ENCODE measurements at regions not wholly inside any gene's neighbourhood (a gene's known extent, or its start where the extent isn't known, plus 50 kb on each side); places are given as distances from the start of the nearest gene placed in this dataset.

DNA sequence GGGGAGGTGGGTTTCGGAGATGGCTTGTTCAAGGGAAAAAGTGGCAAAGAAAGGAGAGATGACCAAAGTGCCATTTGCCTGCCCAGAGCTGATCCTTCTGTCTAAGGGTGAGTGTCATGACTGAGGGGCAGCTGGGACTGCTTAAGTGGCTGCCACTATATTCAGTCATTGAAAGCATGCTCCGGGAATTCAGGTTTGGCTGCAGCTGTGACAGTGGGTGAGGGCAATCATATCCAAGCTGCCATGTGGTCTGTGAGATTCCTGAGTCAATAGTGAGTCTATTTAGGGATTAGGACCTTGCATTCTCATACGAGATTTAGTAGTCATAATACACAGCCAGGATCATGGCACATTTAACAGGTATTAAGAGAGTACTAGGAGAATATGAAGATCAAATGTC, 138.8 kb upstream of the BANK1 start:
- ChIA-PET POLR2A (no interaction called here), SMC1A (ENCODE audit: uncharacterized antibody, unreplicated experiment) (interaction anchor here (1.3 kb wide), 1 partner anchor 9 kb away, joined by 3 read pairs; no protein-coding TSS in a partner anchor), CTCF (no interaction called here), RAD21 (ENCODE audit: unreplicated experiment) (no interaction called here)
- intact Hi-C loops (cut with micrococcal nuclease; ENCODE audit: unreplicated experiment): no loop called here
- H3K4me3 ChIP-seq: no peak overlapping the region
- no peak for DNase-seq (ENCODE audit: low read depth, low spot score)
- FAIRE-seq: no peak
- no peaks in the 10 kb centered on the region for H3K4me1 ChIP-seq (ENCODE audit: control insufficient read depth, insufficient read depth, low read length)
- in situ Hi-C loops (cut with MboI): no loop called here
- H3K9me3 ChIP-seq (replicated peaks; ENCODE audit: control insufficient read depth, insufficient read depth, low read length): no peaks in the 10 kb centered on the region
- no peak overlapping the region for H3K4me2 ChIP-seq (ENCODE audit: control insufficient read depth, insufficient read depth)
- no TSS peak for BruUV-seq (replicated peaks)
- no peak overlapping the region for H3K9ac ChIP-seq (ENCODE audit: control insufficient read depth, insufficient read depth, low read length)
- H4K20me1 ChIP-seq (ENCODE audit: control insufficient read depth, insufficient read depth): no peaks in the 10 kb centered on the region
- TF ChIP-seq, protein P1, sequence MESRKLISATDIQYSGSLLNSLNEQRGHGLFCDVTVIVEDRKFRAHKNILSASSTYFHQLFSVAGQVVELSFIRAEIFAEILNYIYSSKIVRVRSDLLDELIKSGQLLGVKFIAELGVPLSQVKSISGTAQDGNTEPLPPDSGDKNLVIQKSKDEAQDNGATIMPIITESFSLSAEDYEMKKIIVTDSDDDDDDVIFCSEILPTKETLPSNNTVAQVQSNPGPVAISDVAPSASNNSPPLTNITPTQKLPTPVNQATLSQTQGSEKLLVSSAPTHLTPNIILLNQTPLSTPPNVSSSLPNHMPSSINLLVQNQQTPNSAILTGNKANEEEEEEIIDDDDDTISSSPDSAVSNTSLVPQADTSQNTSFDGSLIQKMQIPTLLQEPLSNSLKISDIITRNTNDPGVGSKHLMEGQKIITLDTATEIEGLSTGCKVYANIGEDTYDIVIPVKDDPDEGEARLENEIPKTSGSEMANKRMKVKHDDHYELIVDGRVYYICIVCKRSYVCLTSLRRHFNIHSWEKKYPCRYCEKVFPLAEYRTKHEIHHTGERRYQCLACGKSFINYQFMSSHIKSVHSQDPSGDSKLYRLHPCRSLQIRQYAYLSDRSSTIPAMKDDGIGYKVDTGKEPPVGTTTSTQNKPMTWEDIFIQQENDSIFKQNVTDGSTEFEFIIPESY (IDR thresholded peaks at IDR 0.05): no peak
- TF ChIP-seq, protein P2, sequence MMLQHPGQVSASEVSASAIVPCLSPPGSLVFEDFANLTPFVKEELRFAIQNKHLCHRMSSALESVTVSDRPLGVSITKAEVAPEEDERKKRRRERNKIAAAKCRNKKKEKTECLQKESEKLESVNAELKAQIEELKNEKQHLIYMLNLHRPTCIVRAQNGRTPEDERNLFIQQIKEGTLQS (IDR thresholded peaks at IDR 0.05; ENCODE audit: borderline replicate concordance, extremely low read depth, low read depth, low read length): no peak
- TF ChIP-seq SREBF1 (IDR thresholded peaks at IDR 0.05; ENCODE audit: low read length): no peak
- TF ChIP-seq, protein P3, sequence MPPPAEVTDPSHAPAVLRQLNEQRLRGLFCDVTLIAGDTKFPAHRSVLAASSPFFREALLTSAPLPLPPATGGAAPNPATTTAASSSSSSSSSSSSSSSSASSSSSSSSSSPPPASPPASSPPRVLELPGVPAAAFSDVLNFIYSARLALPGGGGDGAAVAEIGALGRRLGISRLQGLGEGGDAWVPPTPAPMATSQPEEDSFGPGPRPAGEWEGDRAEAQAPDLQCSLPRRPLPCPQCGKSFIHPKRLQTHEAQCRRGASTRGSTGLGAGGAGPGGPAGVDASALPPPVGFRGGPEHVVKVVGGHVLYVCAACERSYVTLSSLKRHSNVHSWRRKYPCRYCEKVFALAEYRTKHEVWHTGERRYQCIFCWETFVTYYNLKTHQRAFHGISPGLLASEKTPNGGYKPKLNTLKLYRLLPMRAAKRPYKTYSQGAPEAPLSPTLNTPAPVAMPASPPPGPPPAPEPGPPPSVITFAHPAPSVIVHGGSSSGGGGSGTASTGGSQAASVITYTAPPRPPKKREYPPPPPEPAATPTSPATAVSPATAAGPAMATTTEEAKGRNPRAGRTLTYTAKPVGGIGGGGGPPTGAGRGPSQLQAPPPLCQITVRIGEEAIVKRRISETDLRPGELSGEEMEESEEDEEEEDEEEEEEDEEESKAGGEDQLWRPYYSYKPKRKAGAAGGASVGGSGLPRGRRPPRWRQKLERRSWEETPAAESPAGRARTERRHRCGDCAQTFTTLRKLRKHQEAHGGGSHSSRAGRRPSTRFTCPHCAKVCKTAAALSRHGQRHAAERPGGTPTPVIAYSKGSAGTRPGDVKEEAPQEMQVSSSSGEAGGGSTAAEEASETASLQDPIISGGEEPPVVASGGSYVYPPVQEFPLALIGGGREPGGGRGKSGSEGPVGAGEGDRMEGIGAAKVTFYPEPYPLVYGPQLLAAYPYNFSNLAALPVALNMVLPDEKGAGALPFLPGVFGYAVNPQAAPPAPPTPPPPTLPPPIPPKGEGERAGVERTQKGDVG (CRISPR knock-in tag; IDR thresholded peaks at IDR 0.05): no peak
- TF ChIP-seq CREB1 (IDR thresholded peaks at IDR 0.05; ENCODE audit: low read depth): no peak
- TF ChIP-seq CEBPB (IDR thresholded peaks at IDR 0.05; ENCODE audit: borderline replicate concordance in 1 of 2, low read depth in 2 of 2, low read length in 2 of 2): no peak
- no peak for TF ChIP-seq MTA2 (IDR thresholded peaks at IDR 0.05; ENCODE audit: low read depth)
- H3K36me3 ChIP-seq (ENCODE audit: control insufficient read depth in 2 of 2, insufficient read depth in 2 of 2, low read length in 1 of 2): no peaks in the 10 kb centered on the region
- no peaks in the 10 kb centered on the region for H3K27me3 ChIP-seq (replicated peaks in 1 of 2; ENCODE audit: control insufficient read depth in 2 of 2, insufficient read depth in 2 of 2, low read length in 1 of 2)
- no peak overlapping the region for H2AFZ ChIP-seq (ENCODE audit: control insufficient read depth, low read depth, low read length)
- H3K27ac ChIP-seq (ENCODE audit: control insufficient read depth, insufficient read depth): no peak overlapping the region
- no peak for ATAC-seq
- H3K79me2 ChIP-seq (ENCODE audit: control insufficient read depth, insufficient read depth, low read length): no peaks in the 10 kb centered on the region
- WGBS (ENCODE audit: insufficient coverage, insufficient replicate concordance, low lambda C conversion rate, missing lambda C conversion rate): 35% methylated on average over 3 of the region's 3 CpGs
